D721Med (cell line): ENCODE measurements at regions not wholly inside any gene's neighbourhood (a gene's known extent, or its start where the extent isn't known, plus 50 kb on each side); places are given as distances from the start of the nearest gene placed in this dataset.

Experiments
- DNase-seq: peaks from one replicate; pipeline ENCODE4 v3.0.0; 2011; ENCODE audit warnings: low spot score; ENCODE audit not compliant: insufficient read length
- FAIRE-seq: peaks from 2 replicates; lab custom pipeline; 2011; peaks lifted over from hg19 to GRCh38; lab: Jason Lieb, UNC
- CTCF ChIP-seq: IDR thresholded peaks from 2 replicates; pipeline ENCODE4 v1.5.1; 2012; ENCODE audit warnings: mild to moderate bottlenecking, control low read depth; ENCODE audit not compliant: insufficient read depth; ENCODE audit errors: missing control alignments

GRCh38 chr5:52255308-52255707, 532.4 kb upstream of the ITGA1 start:
- FAIRE-seq (no peak), DNase-seq (no peak)
- TF ChIP-seq CTCF: no peak

- FAIRE-seq (no peak), DNase-seq (no peak)
- TF ChIP-seq CTCF: no peak
Observed at GRCh38 chr5:52262844-52263243, 524.9 kb upstream of the ITGA1 start.

GRCh38 chr5:52269401-52269800, 518.3 kb upstream of the ITGA1 start:
- FAIRE-seq (no peak), DNase-seq (no peak)
- no peak for TF ChIP-seq CTCF

- FAIRE-seq (no peak), DNase-seq (no peak)
- no peak for TF ChIP-seq CTCF
Observed at GRCh38 chr5:52269859-52270258, 517.9 kb upstream of the ITGA1 start.

DNA sequence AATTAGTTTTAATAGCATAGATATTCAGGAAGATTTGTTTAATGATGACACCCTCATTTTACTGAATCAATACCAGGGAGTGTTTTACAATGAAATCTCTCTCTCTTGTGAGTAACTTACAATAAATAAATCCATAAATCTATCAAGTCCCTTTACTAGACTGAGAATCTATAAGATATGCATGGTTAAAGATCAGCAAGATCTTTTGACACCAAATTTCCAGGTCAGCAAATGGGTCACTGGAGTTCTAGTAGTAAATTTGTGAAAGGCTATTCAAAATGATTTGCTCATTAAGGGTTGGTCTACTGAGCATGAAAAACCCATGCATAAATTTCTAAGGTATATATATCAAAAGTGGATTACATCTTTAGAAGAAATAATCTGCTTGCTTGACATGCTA, 512.1 kb upstream of the ITGA1 start:
- DNase-seq (no peak), FAIRE-seq (no peak)

GRCh38 chr5:52277101-52277500, 510.6 kb upstream of the ITGA1 start:
- no peak for FAIRE-seq
- no peak for DNase-seq
- no peak for TF ChIP-seq CTCF

More for the DNA sequence above, 512.1 kb upstream of the ITGA1 start:
- no peak for TF ChIP-seq CTCF

DNA sequence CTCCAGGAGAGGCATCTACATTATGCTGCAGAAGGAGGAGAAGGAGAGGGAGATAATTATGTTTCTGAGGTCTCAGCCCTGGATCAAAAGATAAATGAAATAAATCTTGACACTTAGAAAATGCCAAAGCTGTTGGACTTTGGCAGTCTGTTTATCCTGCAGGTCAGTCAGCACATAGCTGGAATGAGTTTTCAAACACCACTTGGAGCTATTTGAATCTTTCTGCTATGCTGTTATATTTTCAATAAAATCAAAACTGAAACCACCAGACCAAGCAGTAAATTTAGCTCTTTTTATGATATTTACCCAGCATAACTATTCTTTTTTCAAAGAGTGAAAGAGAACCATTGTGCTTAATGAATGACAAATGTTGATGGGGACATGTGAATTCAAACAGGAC, 505.1 kb upstream of the ITGA1 start:
- no peak for TF ChIP-seq CTCF
- DNase-seq (no peak), FAIRE-seq (no peak)
